Aorta (tissue), 5 donors: ENCODE measurements at regions not wholly inside any gene's neighbourhood (a gene's known extent, or its start where the extent isn't known, plus 50 kb on each side); places are given as distances from the start of the nearest gene placed in this dataset.

Experiments used
- ATAC-seq: fragments of 200-7000 bp; cut with Tn5 transposase; one replicate; pipeline ENCODE4 v1.9.1; 2022; ENCODE audit warnings: moderate library complexity; ENCODE audit not compliant: low FRiP score
- DNase-seq, 2 donors: peaks; one replicate each; pipeline ENCODE4 v3.0.0-alpha.2; 2020
- H3K27ac ChIP-seq, 2 donors: one replicate each; pipeline ENCODE4 v1.5.1; 2013; ENCODE audit warnings: low read length in 2 of 2, mild to moderate bottlenecking in 2 of 2, moderate library complexity in 2 of 2, control low read depth in 1 of 2, inconsistent platforms in 1 of 2, low read depth in 1 of 2
- H3K27me3 ChIP-seq, 2 donors: one replicate each; pipeline ENCODE4 v1.6.1; 2013; ENCODE audit warnings: control low read depth in 1 of 2, low read length in 1 of 2, mild to moderate bottlenecking in 1 of 2, moderate library complexity in 1 of 2; ENCODE audit not compliant: insufficient read depth in 2 of 2, control insufficient read depth in 1 of 2
- H3K36me3 ChIP-seq, 2 donors: one replicate each; pipeline ENCODE4 v1.6.1; 2013; ENCODE audit warnings: control low read depth in 1 of 2, low read length in 1 of 2, mild to moderate bottlenecking in 1 of 2; ENCODE audit not compliant: insufficient read depth in 2 of 2, control insufficient read depth in 1 of 2
- H3K4me1 ChIP-seq, 2 donors: one replicate each; pipeline ENCODE4 v1.6.1; 2013; ENCODE audit warnings: low read length in 2 of 2, control low read depth in 1 of 2, mild to moderate bottlenecking in 1 of 2, moderate library complexity in 1 of 2; ENCODE audit not compliant: insufficient read depth in 2 of 2, control insufficient read depth in 1 of 2
- H3K4me3 ChIP-seq, 2 donors: one replicate each; pipeline ENCODE4 v1.5.1; 2013; ENCODE audit warnings: low read length in 2 of 2, control low read depth in 1 of 2, mild to moderate bottlenecking in 1 of 2
- H3K9me3 ChIP-seq: one replicate; pipeline ENCODE4 v1.6.1; 2013; ENCODE audit warnings: mild to moderate bottlenecking, low read length; ENCODE audit not compliant: control insufficient read depth
- WGBS, 2 donors: extraction: QIAGEN DNeasy Blood & Tissue Kit; methylation state at CpG; one replicate each; pipeline ENCODE4 v1.1.7; 2013; 5-methylcytosine and 5-hydroxymethylcytosine counted together
- intact Hi-C, 2 donors: fragments of 100-400 bp; cut with DNase I; formaldehyde crosslinking; loops; one replicate each; pipeline versions ENCODE4 v1.14.2 to v1.15.0; 2022
- donor health status: healthy with polysubstance abuse.
- donor health status: Bipolar disorder and iron deficiency.
- donor health status: DM: no; HTN: no; CAD: no.
- donor health status: DM: no; HTN: no; CAD: no.
- donor health status: DM: yes; HTN: yes; CAD: no.

- intact Hi-C loops, result no loop called here
- Histone ChIP-seq H3K36me3 (no peaks in the 10 kb centered on the region), H3K4me3 (no peak overlapping the region), H3K27me3 (no peaks in the 10 kb centered on the region), H3K4me1 (no peaks in the 10 kb centered on the region), H3K9me3 (no peaks in the 10 kb centered on the region), H3K27ac (no peak overlapping the region)
- DNase-seq (no peak), ATAC-seq (no peak)
- 91 to 96% methylated on average over 4 of the region's 4 CpGs for WGBS, 2 donors
Measured at GRCh38 chr21:35170818-35171217, 121.7 kb upstream of the RUNX1 start.

- DNase-seq (no peak), ATAC-seq (no peak)
- H3K27me3 ChIP-seq, result no peaks in the 10 kb centered on the region
- whole genome bisulfite sequencing, 2 donors, result 40 to 60% methylated on average over 1 of the region's 1 CpG
- H3K9me3 ChIP-seq, result no peaks in the 10 kb centered on the region
- no peaks in the 10 kb centered on the region for H3K36me3 ChIP-seq
- no peak overlapping the region for H3K4me3 ChIP-seq
- no peaks in the 10 kb centered on the region for H3K4me1 ChIP-seq
- no peak overlapping the region for H3K27ac ChIP-seq
- intact Hi-C loops, result no loop called here
Measured at GRCh38 chr21:35170244-35170643, 121.1 kb upstream of the RUNX1 start.

- Histone ChIP-seq H3K4me1 (no peaks in the 10 kb centered on the region), H3K4me3 (no peak overlapping the region), H3K36me3 (no peaks in the 10 kb centered on the region), H3K27me3 (no peaks in the 10 kb centered on the region), H3K27ac (no peak overlapping the region), H3K9me3 (no peaks in the 10 kb centered on the region)
- DNase-seq (no peak), ATAC-seq (no peak)
- WGBS, 2 donors, result 37 to 57% methylated on average over 1 of the region's 1 CpG
- intact Hi-C loops, result no loop called here
Measured at GRCh38 chr21:35169574-35169973, 120.5 kb upstream of the RUNX1 start.

- H3K27me3 ChIP-seq, result no peaks in the 10 kb centered on the region
- intact Hi-C loops, result no loop called here
- H3K4me1 ChIP-seq, result no peaks in the 10 kb centered on the region
- 61 to 72% methylated on average over 4 of the region's 4 CpGs for WGBS, 2 donors
- H3K9me3 ChIP-seq, result no peaks in the 10 kb centered on the region
- ATAC-seq (no peak), DNase-seq (no peak)
- no peak overlapping the region for H3K4me3 ChIP-seq
- H3K36me3 ChIP-seq, result no peaks in the 10 kb centered on the region
- H3K27ac ChIP-seq, result no peak overlapping the region
Measured at GRCh38 chr21:35168735-35169134, 119.6 kb upstream of the RUNX1 start.

GRCh38 chr21:35164971-35165483 lies 115.9 kb upstream of the RUNX1 start:
- no peak for DNase-seq
- 78 to 84% methylated on average over 3 of the region's 3 CpGs for WGBS, 2 donors
- Histone ChIP-seq H3K4me3 (no peak overlapping the region), H3K27me3 (no peaks in the 10 kb centered on the region), H3K27ac (no peak overlapping the region), H3K36me3 (no peaks in the 10 kb centered on the region), H3K4me1 (no peaks in the 10 kb centered on the region), H3K9me3 (no peaks in the 10 kb centered on the region)
- ATAC-seq, result no peak
- intact Hi-C loops, result no loop called here

GRCh38 chr21:35164380-35164779 lies 115.3 kb upstream of the RUNX1 start:
- no peaks in the 10 kb centered on the region for H3K4me1 ChIP-seq
- H3K4me3 ChIP-seq, result no peak overlapping the region
- ATAC-seq (no peak), DNase-seq (no peak)
- no peak overlapping the region for H3K27ac ChIP-seq
- H3K9me3 ChIP-seq, result no peaks in the 10 kb centered on the region
- intact Hi-C loops, result no loop called here
- no peaks in the 10 kb centered on the region for H3K27me3 ChIP-seq
- H3K36me3 ChIP-seq, result no peaks in the 10 kb centered on the region
- 88 to 91% methylated on average over 4 of the region's 4 CpGs for WGBS, 2 donors

GRCh38 chr21:35163411-35163810 lies 114.3 kb upstream of the RUNX1 start:
- H3K36me3 ChIP-seq, result no peaks in the 10 kb centered on the region
- no peak overlapping the region for H3K27ac ChIP-seq
- no peaks in the 10 kb centered on the region for H3K27me3 ChIP-seq
- H3K9me3 ChIP-seq, result no peaks in the 10 kb centered on the region
- DNase-seq, result no peak
- no peak for ATAC-seq
- WGBS, 2 donors, result 78 to 80% methylated on average over 3 of the region's 3 CpGs
- intact Hi-C loops, result no loop called here
- no peak overlapping the region for H3K4me3 ChIP-seq
- H3K4me1 ChIP-seq, result no peaks in the 10 kb centered on the region

GRCh38 chr21:35162831-35163230 lies 113.7 kb upstream of the RUNX1 start:
- H3K27ac ChIP-seq, result no peak overlapping the region
- H3K4me1 ChIP-seq, result no peaks in the 10 kb centered on the region
- H3K27me3 ChIP-seq, result no peaks in the 10 kb centered on the region
- no peak overlapping the region for H3K4me3 ChIP-seq
- no peaks in the 10 kb centered on the region for H3K36me3 ChIP-seq
- 76 to 81% methylated on average over 3 of the region's 3 CpGs for WGBS, 2 donors
- DNase-seq (no peak), ATAC-seq (no peak)
- H3K9me3 ChIP-seq, result no peaks in the 10 kb centered on the region
- intact Hi-C loops, result no loop called here

GRCh38 chr21:35159881-35160280 lies 110.8 kb upstream of the RUNX1 start:
- Histone ChIP-seq H3K36me3 (no peaks in the 10 kb centered on the region), H3K4me3 (no peak overlapping the region), H3K4me1 (no peaks in the 10 kb centered on the region), H3K9me3 (no peaks in the 10 kb centered on the region), H3K27ac (no peak overlapping the region), H3K27me3 (no peaks in the 10 kb centered on the region)
- intact Hi-C loops, result no loop called here
- no peak for DNase-seq
- WGBS, 2 donors, result 63 to 69% methylated on average over 4 of the region's 4 CpGs
- ATAC-seq, result no peak
